HG03460 (cell line): ENCODE measurements at regions not wholly inside any gene's neighbourhood (a gene's known extent, or its start where the extent isn't known, plus 50 kb on each side); places are given as distances from the start of the nearest gene placed in this dataset.
A peak's percentile ranks its signal among the peaks of the same experiment; 100 is the strongest.
"Not testable (repeated sequence)": the region's sequence is repeated elsewhere in the genome, so short reads cannot be mapped to it uniquely, and the experiment has no call there.

Experiments
- ATAC-seq: cut with Tn5 transposase; IDR thresholded peaks from one replicate; pipeline ENCODE4 v1.9.1; 2021; ENCODE audit not compliant: unreplicated experiment

DNA sequence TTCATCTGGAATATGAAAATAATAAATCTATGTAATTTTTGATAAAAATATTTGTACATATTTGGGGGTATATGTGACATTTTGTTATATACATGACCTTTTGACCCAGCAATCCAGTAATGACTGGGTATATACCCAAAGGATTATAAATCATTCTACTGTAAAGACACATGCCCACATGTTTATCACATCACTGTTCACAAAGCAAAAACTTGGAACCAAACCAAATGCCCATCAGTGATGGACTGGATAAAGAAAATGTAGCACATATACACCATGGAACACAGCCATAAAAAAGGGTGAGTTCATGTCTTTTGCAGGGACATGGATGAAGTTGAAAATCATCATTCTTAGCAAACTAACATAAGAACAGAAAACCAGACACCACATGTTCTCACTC is 472.1 kb upstream of the DDX18 start:
- ATAC-seq: no peak

DNA sequence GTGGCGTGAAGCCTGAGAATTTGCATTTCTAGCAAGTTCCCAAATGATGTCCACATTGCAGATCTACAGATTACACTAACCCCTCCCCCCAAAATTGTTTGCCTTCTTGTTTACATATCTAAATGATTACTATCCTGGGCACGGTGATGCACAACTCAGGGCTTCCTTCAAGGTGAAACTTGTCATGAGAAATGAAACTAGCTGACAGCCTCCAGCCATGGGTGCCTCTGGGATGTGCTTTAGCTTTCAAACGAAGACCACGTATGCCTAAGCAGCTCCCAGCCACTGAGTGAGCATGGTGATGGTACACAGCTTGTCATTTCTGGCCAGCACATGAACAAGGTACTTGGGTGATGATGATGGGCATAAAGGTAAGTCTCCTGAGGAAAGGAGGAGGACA is 464.8 kb upstream of the DDX18 start:
- no peak for ATAC-seq

DNA sequence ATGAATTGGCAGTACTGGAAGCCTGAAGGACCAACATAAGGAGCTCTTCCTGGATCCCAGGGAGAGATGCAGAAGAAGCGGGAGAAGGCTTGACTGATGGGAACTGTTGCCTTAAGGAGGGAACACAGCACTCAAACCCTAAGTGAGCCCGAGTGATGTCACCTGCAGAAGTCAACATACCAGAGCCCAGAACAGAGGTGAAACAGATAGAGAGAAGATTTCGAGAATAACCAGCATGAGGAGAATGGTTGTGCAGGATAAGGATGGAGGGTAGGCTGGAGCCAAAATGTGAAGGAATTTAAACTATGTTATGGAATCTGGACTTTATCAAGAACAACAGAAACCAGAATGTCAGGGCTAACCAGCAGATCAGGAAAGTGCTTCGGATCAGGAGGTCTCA is 463.1 kb upstream of the DDX18 start:
- no peak for ATAC-seq

DNA sequence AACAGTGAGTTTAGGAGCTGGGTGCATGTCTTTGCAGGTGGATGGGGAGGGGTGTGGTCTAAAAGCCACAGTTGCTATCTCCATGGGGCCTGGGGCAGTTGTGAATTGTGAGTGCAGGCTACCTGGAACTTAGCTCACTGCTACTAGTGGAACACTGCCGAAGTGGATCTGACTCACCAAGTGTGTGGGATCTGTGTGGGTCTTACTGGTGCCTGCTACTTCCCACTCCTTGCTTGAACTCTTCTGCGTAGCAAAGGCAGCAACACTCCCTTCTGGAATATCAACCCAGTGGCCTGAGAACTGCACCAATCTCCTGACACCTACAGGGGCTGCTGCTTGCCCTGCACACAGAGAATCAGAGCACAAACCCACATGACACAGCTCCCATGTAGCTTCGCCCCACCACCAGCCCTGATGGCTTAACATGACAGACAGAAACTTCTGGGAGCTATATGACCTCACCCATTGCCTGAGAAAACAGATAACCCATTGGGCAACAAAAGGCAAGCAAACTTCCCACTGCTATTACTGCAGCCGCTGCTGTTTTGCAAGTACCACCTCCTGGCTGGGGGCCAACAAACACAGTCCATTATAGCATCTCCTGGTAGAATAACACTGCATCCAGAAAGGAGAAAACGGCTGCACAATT is 455.1 kb upstream of the DDX18 start:
- no peak for ATAC-seq

DNA sequence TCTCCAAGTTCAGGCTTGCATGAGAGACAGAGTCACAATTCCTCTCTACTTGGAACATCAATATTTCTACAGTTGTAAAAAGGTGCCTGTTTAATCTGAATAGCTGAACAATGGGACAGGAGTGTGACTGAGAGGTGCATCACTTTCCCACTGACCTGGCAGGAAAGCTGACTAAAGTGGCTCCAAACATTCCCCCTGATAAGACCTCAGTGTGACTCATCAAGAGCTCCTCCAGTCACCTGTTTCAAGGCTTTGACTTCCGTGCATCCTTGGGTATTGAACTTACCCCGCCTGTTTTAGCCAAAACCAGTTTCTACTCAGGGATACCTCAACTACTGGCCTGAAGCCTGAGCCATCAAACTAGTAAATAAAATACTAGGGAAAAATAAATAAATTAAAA is 453.9 kb upstream of the DDX18 start:
- no peak for ATAC-seq

DNA sequence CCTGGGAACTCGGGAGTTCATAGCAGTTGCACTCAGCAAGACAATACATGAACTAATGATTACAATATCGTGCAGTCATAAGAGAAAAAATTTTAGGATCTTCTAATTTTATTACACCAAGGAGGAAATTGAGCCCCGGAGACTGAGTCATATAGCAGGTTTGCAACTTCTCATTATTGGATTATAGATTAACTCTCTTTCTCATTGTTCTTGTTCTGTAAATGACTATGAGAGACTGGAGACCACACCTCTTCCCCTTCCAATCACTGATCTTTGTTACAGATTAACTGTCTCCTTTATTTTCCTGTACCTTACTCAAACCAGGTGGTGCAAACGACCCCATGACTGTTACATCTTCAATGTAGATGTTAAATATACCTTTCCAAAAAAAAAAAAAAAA is 435.8 kb upstream of the DDX18 start:
- peak; percentile 90 for ATAC-seq

DNA sequence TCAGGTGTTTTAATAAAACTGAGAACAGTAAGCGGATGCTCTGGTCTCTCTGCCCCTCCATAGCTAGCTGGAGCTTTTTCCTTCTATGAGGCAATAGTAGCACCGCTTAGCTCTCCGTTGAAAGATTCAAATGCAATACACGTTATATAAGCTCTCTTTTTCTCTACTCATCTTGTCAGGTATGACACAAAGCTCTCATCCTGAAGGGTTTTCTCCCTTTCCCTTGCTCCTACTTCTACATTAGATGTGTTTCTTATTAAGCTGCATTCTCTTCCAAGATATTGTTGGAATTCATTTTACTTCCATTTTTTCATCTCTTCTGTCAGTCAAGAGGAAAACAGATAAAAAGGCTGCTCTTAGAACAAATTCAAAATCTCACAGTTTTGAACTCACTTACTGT is 434.6 kb upstream of the DDX18 start:
- no peak for ATAC-seq

DNA sequence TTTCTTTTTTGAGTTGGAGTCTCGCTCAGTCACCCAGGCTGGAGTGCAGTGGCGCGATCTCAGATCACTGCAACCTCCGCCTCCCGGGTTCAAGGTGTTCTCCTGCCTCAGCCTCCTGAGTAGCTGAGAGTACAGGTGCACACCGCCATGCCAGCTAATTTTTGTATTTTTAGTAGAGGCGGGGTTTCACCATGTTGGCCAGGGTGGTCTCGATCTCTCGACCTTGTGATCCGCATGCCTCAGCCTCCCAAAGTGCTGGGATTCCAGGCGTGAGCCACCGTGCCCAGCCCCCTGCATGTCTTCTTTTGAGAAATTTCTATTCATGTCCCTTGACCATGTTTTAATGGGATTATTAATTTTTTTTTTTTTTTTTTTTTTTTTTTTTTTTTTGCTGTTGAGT is 430.5 kb upstream of the DDX18 start:
- ATAC-seq: not testable (repeated sequence)

DNA sequence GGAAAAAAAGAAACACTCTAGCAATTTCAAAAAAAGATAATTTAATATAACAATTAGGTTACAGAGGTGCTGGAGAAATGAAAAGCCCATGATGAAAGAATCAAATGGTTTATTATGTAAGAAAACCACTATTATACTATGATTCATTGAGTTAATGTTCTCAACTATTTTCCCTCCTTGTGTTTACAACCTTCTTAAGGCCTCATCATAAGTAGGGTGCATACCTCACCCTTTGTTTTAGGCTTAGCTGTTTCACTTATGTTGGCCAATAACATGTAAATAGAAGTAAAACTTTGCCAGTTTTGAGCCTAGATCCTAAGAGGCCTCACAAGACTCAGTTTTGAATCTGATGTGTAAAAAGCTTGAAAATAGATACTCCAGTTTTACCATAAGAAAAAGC is 418.3 kb upstream of the DDX18 start:
- ATAC-seq: no peak

DNA sequence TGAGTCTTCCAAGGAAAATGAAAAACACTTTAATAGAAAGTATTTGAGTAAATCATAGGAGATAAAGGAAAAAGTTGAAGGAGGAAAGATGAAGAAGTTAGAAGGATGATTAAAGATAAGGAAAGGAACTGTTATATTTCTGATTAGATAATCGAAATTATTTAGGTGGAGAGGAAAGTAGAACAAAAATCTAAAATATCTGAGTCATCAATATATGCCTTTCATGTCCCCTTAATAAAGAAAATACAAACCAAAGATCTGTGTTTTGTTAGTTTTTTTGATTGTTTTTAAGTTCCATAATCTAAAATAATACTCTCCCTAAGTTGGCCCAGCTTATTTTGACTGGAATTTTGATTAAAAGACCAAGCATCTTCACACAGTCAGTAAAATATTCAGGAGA is 412.9 kb upstream of the DDX18 start:
- no peak for ATAC-seq

DNA sequence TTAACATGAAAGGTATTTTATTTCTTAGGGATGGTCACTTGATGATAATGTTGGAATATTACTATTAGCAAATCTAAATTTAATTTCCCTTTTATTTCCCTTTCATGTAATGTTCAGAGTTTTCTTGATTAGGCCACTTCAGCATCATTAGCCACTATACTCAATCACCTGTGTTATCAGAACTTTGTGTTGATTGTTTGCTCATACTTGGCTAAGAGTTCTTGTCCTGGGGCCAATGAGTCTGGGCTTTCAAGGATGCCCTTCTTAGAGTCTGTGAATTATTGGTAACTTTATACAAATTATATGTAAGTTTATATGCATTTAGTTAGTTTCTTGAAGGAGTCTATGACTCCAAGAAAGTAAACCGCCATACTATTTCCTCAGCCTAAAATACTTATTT is 408.0 kb upstream of the DDX18 start:
- ATAC-seq: no peak

DNA sequence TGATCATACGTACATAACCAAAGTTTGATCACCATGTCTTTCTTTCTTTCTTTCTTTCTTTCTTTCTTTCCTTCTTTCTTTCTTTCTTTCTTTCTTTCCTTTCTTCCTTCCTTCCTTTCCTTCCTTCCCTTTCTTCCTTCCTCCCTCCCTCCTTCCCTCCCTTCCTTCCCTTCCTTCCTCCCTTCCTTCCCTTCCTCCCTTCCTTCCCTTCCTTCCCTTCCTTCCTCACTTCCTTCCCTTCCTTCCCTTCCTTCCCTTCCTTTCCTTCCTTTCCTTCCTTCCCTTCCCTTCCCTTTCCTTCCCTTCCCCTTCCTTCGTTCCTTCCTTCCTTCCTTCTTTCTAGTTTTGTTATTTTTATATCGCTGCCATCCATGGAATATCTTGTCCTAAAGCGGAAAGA is 406.7 kb upstream of the DDX18 start:
- ATAC-seq: no peak

DNA sequence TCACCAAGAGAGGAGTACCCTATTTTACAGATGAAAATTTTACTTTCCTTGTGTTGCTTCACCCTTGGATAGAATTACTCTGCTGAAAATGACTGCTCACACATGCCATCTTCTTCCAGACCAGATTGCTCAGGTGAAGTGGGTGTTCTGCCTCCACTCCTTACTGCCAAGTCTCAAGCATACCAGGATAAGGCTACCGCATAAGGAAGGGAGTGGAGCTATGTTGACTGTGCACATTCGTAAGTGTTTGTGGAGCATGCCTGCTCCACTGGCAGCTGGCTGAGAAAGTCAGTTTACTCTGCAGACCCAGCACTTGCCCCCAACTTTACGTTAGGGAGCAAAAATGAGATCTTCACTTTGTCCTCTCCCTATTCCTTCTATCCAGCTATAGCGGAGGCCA is 405.0 kb upstream of the DDX18 start:
- ATAC-seq: no peak

DNA sequence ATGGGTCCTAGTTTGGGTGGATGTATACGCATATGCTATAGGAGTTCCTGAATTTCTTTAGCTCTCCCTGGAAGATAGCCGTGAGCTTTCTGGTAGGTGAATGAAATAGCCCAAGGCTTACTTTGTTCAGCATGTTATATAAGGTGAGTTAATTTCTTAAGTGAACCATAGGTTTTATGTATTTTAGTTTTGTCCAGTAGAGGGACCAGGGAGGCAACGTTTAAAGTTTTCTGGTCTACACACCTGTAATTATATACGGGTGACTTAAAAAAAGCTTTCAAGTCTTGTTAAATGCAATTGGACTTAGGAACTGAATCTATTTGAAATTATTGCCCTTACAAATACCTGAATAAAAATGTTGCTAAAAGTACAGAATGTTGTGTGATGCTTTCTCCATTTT is 402.5 kb upstream of the DDX18 start:
- no peak for ATAC-seq

DNA sequence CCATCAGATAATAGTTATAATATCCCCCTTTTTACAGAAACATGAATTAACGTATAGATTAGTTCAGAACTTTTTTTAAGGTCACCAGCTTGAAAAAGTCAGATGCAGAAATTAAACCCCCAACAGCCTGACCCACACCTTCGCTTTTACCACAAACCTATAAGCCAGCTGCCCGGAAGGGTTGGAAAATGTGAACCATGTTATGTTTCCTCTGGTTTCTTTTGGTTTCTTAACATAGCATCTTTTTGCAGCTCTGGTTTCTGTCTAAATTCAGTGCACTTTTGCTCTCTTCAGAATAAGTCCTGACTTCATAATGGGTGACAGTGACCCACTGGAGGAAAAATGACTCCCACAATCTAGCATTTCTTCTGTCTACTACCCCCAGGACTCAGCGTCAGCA is 381.7 kb upstream of the DDX18 start:
- ATAC-seq: no peak

DNA sequence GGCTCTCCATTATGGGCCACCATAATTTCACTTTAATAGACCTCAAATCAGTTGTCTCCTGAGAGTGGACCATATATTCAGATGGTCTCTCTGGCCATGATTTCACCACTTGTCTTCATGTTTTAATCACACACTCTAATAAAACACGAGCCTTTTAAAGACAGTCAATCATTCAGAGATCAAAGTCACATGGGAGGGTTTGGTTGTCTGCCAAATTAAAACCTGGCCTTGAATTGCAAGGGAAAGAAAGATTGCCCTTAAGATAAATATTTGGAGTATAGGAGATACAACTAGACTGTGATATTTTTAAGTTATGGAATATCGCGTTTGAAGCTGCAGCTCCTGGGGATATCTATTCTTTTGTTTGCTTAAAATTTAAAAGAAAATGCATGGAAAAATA is 377.8 kb upstream of the DDX18 start:
- ATAC-seq: no peak

DNA sequence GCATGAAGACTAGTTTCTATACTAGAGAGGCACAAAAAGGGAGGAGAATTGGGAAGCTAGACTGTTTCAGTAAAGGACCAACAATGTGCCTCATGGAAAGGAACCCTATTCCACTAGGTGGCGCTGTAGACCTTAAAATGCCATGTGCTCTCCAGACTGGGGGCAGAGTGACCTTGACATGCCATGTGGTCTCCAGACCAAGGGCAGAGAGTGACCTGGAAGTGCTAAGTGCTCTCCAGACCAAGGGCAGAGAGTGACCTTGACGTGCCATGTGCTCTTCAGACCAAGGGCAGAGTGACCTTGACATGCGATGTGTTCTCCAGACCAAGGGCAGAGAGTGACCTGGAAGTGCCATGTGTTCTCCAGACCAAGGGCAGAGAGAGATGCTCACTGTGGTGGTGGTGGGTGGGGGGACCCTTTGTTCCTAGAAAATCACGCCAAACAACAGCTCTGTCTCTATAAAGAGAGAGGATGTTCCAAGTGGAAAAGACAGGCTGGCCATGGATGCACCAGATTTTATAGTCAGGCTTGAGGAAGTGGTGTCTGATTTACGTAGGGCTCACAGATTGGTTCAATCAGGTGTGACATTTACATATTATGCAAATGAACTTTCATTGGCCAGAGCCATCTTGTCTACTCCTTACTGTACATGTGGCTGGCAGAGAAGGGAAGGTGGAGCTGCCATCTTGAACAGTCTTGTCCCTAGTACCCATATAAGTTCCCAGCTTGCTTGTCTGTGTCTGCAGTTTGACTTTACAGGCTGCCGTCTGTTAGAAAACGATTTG is 344.0 kb upstream of the DDX18 start:
- no peak for ATAC-seq

DNA sequence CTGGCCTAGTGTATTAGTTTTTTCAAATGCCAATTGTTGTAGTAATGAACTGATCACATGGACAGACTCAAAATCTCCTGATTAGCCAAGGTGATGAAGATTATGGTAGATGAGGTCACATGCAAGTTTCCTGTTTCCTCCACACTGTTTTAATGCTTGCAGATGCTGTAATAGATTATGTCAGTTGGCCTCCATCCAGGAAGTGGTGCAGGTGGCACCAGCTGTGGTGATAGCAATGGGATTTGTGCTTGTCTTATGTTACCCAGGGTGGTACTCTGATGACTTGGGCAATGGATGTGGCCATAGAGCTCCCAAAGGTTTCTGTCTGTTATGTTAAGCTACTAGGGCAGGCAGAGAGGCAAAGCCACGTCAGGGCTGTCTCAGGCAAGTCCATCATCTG is 332.9 kb upstream of the DDX18 start:
- ATAC-seq: no peak

DNA sequence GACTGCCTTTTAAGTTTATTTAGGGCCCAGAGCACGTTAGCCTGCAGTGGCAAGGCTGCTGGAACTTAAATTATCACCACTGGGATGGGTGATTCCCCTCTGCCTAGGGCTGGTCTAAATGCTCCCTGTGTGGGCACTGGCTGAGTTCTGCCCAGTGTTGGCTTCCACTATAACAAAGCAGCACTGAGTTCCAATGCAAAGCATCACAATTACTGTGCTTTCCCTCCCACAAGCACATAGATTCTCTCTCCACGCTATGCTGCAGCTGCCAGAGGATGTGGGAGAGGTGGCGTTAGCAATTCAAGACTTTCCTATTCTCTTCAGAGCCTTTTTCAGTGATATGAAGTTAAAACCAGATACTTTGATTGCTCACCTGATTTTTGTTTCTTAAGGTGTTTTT is 328.9 kb upstream of the DDX18 start:
- no peak for ATAC-seq

DNA sequence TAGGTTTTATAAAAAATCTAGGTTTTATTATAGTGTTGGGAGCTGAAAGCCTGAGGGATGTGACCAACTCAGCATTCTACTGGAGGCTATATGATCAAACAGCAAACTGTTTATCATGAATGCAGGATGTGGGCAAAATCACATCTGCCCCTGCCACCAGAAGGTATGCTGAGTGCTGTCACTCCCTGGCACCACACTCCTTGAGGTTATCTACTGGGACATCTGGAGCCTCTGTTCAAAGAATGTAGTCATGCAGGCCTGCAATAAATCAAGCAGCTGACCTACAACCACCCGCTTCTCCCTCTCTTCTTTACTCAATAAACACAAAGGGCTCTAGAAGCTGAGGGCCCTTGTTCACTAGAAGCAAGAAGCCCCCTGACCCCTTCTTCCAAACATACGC is 328.4 kb upstream of the DDX18 start:
- ATAC-seq: no peak

DNA sequence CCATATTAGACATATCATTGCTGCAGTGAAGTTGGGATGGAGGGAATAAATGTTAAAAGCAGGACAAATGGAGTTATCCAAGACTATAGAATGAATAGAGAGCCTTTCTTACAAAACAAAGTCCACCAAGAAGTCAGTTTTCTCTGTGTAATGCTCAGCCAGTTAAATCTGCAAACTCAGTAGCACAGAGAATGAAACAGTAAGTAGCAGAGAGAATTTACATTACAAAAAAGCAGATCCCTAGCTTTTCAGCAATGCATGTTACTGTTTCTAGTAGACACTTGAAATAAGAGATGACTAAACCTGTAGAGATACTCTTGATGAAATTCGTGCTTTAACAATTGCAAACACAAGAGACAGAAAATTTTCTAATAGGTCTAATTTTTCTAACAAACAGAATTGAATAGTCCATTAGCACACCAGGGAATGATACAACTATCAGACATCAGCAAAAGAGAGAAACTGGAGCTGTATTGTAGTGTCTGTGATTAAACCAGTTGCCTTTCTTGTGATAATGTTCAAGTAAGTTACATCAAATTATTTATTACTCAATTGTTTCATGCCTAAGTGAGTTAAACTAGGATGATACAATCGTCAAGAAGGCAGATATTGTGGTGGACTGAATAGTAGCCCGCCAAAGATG is 322.2 kb upstream of the DDX18 start:
- ATAC-seq: no peak

DNA sequence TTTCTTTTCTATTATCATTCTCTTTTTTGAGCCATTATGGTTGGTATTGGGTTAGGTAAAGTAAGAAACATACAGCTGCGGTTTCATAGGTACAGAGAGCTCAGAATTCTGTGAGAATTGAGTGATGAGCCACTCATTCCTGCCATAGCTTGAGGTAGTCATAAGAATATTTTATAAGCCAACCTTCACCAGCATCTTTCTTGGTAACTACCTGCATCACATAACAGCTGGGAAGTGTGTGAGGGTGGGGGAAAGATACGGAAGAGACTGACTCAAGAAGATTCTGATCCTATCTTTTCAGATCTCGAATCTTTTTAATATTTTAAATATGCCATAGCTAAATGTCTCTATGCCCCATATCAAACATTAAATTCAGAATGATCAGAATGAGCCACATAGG is 313.8 kb upstream of the DDX18 start:
- no peak for ATAC-seq
